OCI-LY7 (cell line): ENCODE measurements at regions not wholly inside any gene's neighbourhood (a gene's known extent, or its start where the extent isn't known, plus 50 kb on each side); places are given as distances from the start of the nearest gene placed in this dataset.

Source experiments
- BruUV-seq: library from RNA; stranded (reverse); fragments of 400-500 nt; replicated peaks from 2 replicates; lab custom pipeline; 2021; lab: Mats Ljungman, UMichigan
- CTCF ChIA-PET: fragments of 300-600 bp; sonication (Branson Sonifier 250); formaldehyde crosslinking; loops from one replicate; lab custom pipeline; 2022; ENCODE audit warnings: antibody characterized with exemption; ENCODE audit not compliant: unreplicated experiment; lab: Charles Lee
- POLR2A ChIA-PET: fragments of 300-600 bp; sonication (Branson Sonifier 250); formaldehyde crosslinking; loops from one replicate; lab custom pipeline; 2022; ENCODE audit warnings: antibody characterized with exemption; lab: Charles Lee
- DNase-seq: peaks from one replicate; pipeline ENCODE4 v3.0.0-alpha.2; 2015; ENCODE audit warnings: low spot score
- H2AFZ ChIP-seq: fragments of 200-600 bp; sonication (generic), shearing (Covaris generic); 2 replicates; pipeline ENCODE4 v1.6.1; 2014; ENCODE audit warnings: mild to moderate bottlenecking, antibody characterized with exemption, low read length, moderate library complexity
- H3K27ac ChIP-seq: fragments of 200-600 bp; sonication (generic); 2 replicates; pipeline ENCODE4 v1.5.1; 2014; ENCODE audit warnings: mixed run types, low read depth, mild to moderate bottlenecking, moderate library complexity, low read length, inconsistent platforms; ENCODE audit not compliant: poor library complexity, severe bottlenecking
- H3K36me3 ChIP-seq: fragments of 200-600 bp; sonication (generic); 2 replicates; pipeline ENCODE4 v1.6.1; 2014; ENCODE audit warnings: mild to moderate bottlenecking, antibody characterized with exemption, low read length, moderate library complexity, mixed read lengths; ENCODE audit not compliant: insufficient read depth
- H3K4me1 ChIP-seq: fragments of 200-600 bp; sonication (generic); 2 replicates; pipeline ENCODE4 v1.5.1; 2014; ENCODE audit warnings: mild to moderate bottlenecking, low read length; ENCODE audit not compliant: insufficient read depth, poor library complexity, severe bottlenecking
- H3K4me2 ChIP-seq: fragments of 200-600 bp; sonication (generic); 2 replicates; pipeline ENCODE4 v1.6.1; 2014; ENCODE audit warnings: mild to moderate bottlenecking, low read length
- H3K4me3 ChIP-seq: fragments of 200-600 bp; sonication (generic); 2 replicates; pipeline ENCODE4 v1.5.1; 2014; ENCODE audit warnings: mild to moderate bottlenecking, low read depth, low read length; ENCODE audit not compliant: poor library complexity, severe bottlenecking
- H3K79me2 ChIP-seq: fragments of 200-600 bp; sonication (generic); 2 replicates; pipeline ENCODE4 v1.6.1; 2016; ENCODE audit warnings: low read depth, mild to moderate bottlenecking, low read length, moderate library complexity, mixed read lengths; ENCODE audit not compliant: insufficient read depth
- H3K9me2 ChIP-seq: fragments of 200-600 bp; sonication (generic); 2 replicates; pipeline ENCODE4 v1.6.1; 2016; ENCODE audit warnings: mild to moderate bottlenecking, low read length, mixed read lengths; ENCODE audit not compliant: insufficient read depth
- H3K9me3 ChIP-seq: fragments of 200-600 bp; sonication (generic); 2 replicates; pipeline ENCODE4 v1.6.1; 2014; ENCODE audit warnings: mild to moderate bottlenecking, mixed run types, low read length, mixed read lengths
- H4K20me1 ChIP-seq: fragments of 200-600 bp; sonication (generic); 2 replicates; pipeline ENCODE4 v1.6.1; 2014; ENCODE audit warnings: mild to moderate bottlenecking, antibody characterized with exemption, low read length, moderate library complexity, mixed read lengths; ENCODE audit not compliant: insufficient read depth
- EZH2phosphoT487 ChIP-seq: fragments of 200-600 bp; sonication (generic); IDR thresholded peaks from 2 replicates; pipeline ENCODE4 v1.6.1; 2018; ENCODE audit warnings: low read depth, borderline replicate concordance, mild to moderate bottlenecking, mixed run types, antibody characterized with exemption, low read length, moderate library complexity, mixed read lengths
- intact Hi-C: fragments of 100-400 bp; cut with micrococcal nuclease; formaldehyde crosslinking; loops from one replicate; pipeline ENCODE4 v1.10.0; 2022; ENCODE audit not compliant: unreplicated experiment
- TF ChIP-seq, protein P1 (sequence below): fragments of 200-600 bp; sonication (generic); conservative IDR thresholded peaks from 2 replicates; pipeline ENCODE4 v1.5.1; 2014; ENCODE audit warnings: mild to moderate bottlenecking, antibody characterized with exemption, low read length, moderate library complexity, mixed read lengths

DNA sequence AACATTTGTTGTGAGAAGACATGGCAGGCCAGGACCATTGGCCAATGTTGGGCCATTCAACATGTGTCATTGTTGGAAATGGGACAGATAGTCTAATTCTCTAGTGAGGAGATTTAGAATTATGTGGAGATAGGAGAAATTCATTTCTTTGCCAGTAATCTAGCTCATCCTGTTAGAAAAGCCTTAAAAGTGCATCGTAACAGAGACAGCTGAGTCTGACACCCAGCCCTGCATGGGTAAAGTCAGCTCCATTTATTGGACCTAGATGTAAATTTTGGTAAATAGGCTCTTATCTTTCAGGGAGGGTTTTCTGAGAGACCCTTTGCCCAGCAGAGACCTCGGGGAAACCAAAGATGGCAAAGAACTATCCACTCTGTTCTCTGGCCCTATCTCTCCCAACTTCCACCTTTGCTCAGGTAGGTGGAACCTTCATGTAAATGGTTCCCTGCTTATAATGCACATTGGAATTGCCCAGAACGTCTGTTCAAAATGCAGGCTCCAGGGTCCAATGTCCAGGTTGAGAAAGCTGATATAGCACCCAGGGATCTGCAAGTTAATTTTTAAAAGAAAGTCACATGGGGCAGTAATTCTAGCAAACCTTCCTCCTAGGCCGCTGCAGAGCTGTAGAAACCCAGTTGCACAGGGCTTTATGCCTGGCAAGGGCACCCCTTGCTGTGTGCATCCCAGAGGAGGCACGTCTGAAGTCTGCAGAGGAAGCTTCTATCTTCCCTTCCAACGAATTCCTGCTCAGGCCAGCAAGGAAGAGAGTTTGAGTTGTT is 365.9 kb upstream of the PROK2 start:
- no TSS peak for BruUV-seq
- no peaks in the 10 kb centered on the region for H3K79me2 ChIP-seq
- no peak overlapping the region for H2AFZ ChIP-seq
- no peak overlapping the region for H3K4me3 ChIP-seq
- intact Hi-C loops: no loop called here
- ChIA-PET CTCF (no interaction called here), POLR2A (interaction anchor here (0.6 kb wide), 1 partner anchor 49 kb away, joined by 3 read pairs; no protein-coding TSS in a partner anchor)
- H3K4me2 ChIP-seq: no peak overlapping the region
- no peaks in the 10 kb centered on the region for H3K9me2 ChIP-seq
- TF ChIP-seq, protein P1, sequence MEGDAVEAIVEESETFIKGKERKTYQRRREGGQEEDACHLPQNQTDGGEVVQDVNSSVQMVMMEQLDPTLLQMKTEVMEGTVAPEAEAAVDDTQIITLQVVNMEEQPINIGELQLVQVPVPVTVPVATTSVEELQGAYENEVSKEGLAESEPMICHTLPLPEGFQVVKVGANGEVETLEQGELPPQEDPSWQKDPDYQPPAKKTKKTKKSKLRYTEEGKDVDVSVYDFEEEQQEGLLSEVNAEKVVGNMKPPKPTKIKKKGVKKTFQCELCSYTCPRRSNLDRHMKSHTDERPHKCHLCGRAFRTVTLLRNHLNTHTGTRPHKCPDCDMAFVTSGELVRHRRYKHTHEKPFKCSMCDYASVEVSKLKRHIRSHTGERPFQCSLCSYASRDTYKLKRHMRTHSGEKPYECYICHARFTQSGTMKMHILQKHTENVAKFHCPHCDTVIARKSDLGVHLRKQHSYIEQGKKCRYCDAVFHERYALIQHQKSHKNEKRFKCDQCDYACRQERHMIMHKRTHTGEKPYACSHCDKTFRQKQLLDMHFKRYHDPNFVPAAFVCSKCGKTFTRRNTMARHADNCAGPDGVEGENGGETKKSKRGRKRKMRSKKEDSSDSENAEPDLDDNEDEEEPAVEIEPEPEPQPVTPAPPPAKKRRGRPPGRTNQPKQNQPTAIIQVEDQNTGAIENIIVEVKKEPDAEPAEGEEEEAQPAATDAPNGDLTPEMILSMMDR: no peak
- no peak for TF ChIP-seq EZH2phosphoT487
- no peak for DNase-seq
- peaks cover 8% of the 10 kb centered on the region for H3K4me1 ChIP-seq
- H3K36me3 ChIP-seq: no peaks in the 10 kb centered on the region
- H3K9me3 ChIP-seq: peaks cover 11% of the 10 kb centered on the region; the same call in 1 of the 2 replicates
- no peak overlapping the region for H3K27ac ChIP-seq
- no peaks in the 10 kb centered on the region for H4K20me1 ChIP-seq

DNA sequence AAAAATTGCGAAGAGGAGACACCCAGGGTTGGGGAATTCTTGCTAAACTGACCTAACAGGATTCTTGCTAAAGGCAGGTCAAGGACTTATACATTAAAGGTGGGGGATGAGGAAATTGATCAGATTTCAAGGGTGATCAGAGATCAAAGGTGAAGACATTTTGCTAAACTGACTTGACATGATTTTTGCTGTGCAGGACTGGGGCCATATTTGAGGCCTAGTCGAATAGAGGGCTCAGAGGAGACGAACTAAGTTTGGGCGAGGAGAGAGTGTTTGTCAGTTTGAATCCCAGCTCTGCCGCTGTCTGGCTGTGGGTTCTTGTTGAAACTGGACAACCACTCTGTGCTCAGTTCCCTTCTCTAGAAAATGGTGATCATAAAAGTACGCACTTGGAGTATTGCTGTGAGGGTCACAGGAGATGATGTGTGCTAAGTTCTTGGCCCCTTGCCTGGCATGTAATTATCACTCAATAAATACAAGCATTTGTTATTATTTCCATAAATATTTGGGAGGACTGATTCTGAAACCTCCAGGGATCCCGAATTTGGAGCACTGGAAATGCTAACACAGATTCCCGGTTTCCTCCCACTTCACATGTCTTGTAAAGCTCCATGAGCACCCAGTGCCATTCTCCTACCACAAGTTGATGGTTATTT is 364.8 kb upstream of the PROK2 start:
- TF ChIP-seq EZH2phosphoT487: no peak
- TF ChIP-seq, protein P1: no peak
- H3K9me3 ChIP-seq: peaks cover 11% of the 10 kb centered on the region; the same call in 1 of the 2 replicates
- no peak overlapping the region for H3K4me2 ChIP-seq
- no TSS peak for BruUV-seq
- no peak overlapping the region for H3K4me3 ChIP-seq
- H3K4me1 ChIP-seq: peaks cover 12% of the 10 kb centered on the region
- POLR2A ChIA-PET: interaction anchor here (0.6 kb wide), 1 partner anchor 48 kb away, joined by 3 read pairs; no protein-coding TSS in a partner anchor
- no peaks in the 10 kb centered on the region for H3K79me2 ChIP-seq
- H3K27ac ChIP-seq: no peak overlapping the region
- no peaks in the 10 kb centered on the region for H3K36me3 ChIP-seq
- no peak for DNase-seq
- H4K20me1 ChIP-seq: no peaks in the 10 kb centered on the region
- no peaks in the 10 kb centered on the region for H3K9me2 ChIP-seq
- no peak overlapping the region for H2AFZ ChIP-seq
- intact Hi-C loops: no loop called here
- CTCF ChIA-PET: no interaction called here

DNA sequence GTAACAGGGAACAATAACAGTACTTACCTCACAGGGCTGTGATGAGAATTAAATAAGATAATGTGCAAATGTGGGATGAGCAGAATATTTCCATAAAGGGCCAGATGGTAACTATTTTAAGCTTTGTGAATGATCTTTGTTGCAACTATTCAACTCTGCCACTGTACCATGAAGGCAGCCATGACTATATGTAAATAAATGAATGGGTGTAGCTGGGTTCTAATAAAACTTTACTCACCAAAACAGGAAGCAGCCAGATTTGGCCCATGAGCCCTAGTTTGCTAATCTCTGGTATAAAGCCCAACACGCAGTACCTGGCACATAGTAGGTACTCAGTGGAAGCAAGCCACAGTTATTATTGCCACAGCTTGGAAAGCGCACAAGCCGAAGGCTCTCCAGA is 362.7 kb upstream of the PROK2 start:
- no peak overlapping the region for H3K4me3 ChIP-seq
- H3K4me1 ChIP-seq: peaks cover 16% of the 10 kb centered on the region
- H4K20me1 ChIP-seq: no peaks in the 10 kb centered on the region
- no peaks in the 10 kb centered on the region for H3K9me3 ChIP-seq
- ChIA-PET POLR2A (interaction anchor here (0.7 kb wide), 1 partner anchor 10 kb away, joined by 3 read pairs; no protein-coding TSS in a partner anchor), CTCF (no interaction called here)
- no peaks in the 10 kb centered on the region for H3K9me2 ChIP-seq
- no peaks in the 10 kb centered on the region for H3K79me2 ChIP-seq
- BruUV-seq: no TSS peak
- H3K27ac ChIP-seq: no peak overlapping the region
- H3K36me3 ChIP-seq: no peaks in the 10 kb centered on the region
- DNase-seq: no peak
- intact Hi-C loops: no loop called here
- H3K4me2 ChIP-seq: no peak overlapping the region
- TF ChIP-seq, protein P1: no peak
- no peak for TF ChIP-seq EZH2phosphoT487
- no peak overlapping the region for H2AFZ ChIP-seq
